Spleen (tissue), 11 donors: ENCODE measurements at regions not wholly inside any gene's neighbourhood (a gene's known extent, or its start where the extent isn't known, plus 50 kb on each side); places are given as distances from the start of the nearest gene placed in this dataset.

Experiments used
- DNase-seq: peaks from one replicate; pipeline ENCODE4 v3.0.0-alpha.2; 2020
- H3K27ac ChIP-seq, 8 donors: fragments of 200-600 bp; sonication (generic) in 7 of 8; 1 replicate in 4 of 8; 2 replicates in 4 of 8; pipeline versions ENCODE4 v1.5.0 to v1.8.0; 2016 to 2021; ENCODE audit warnings: inconsistent platforms in 4 of 8, mild to moderate bottlenecking in 4 of 8, moderate library complexity in 1 of 8
- H3K27me3 ChIP-seq, 7 donors: fragments of 200-600 bp; sonication (generic) in 6 of 7; replicated peaks in 1 of 7; 1 replicate in 4 of 7; 2 replicates in 3 of 7; pipeline versions ENCODE4 v1.5.0 to v1.8.0; 2016 to 2021; ENCODE audit warnings: inconsistent platforms in 3 of 7, mild to moderate bottlenecking in 1 of 7
- H3K36me3 ChIP-seq, 6 donors: fragments of 200-600 bp; sonication (generic) in 5 of 6; 1 replicate in 4 of 6; 2 replicates in 2 of 6; pipeline versions ENCODE4 v1.5.0 to v1.8.0; 2016 to 2021; ENCODE audit warnings: inconsistent platforms in 2 of 6
- H3K4me1 ChIP-seq, 6 donors: fragments of 200-600 bp; sonication (generic) in 5 of 6; 1 replicate in 3 of 6; 2 replicates in 3 of 6; pipeline versions ENCODE4 v1.5.0 to v1.8.0; 2016 to 2021; ENCODE audit warnings: inconsistent platforms in 3 of 6
- H3K4me3 ChIP-seq, 8 donors: fragments of 200-600 bp; sonication (generic) in 7 of 8; 1 replicate in 4 of 8; 2 replicates in 4 of 8; pipeline versions ENCODE4 v1.5.0 to v1.8.0; 2016 to 2021; ENCODE audit warnings: inconsistent platforms in 4 of 8, mild to moderate bottlenecking in 4 of 8, moderate library complexity in 2 of 8
- H3K9me3 ChIP-seq, 8 donors: fragments of 200-600 bp; sonication (generic) in 7 of 8; 1 replicate in 4 of 8; 2 replicates in 4 of 8; pipeline versions ENCODE4 v1.5.0 to v1.8.0; 2016 to 2021; ENCODE audit warnings: inconsistent platforms in 4 of 8
- CTCF ChIP-seq, 11 experiments: fragments of 200-600 bp in 7 of 11; fragments of 450-650 bp in 4 of 11; sonication (generic) in 4 of 11; IDR thresholded peaks in 8 of 11; conservative IDR thresholded peaks in 3 of 11; 1 replicate in 7 of 11; 2 replicates in 4 of 11; pipeline versions ENCODE4 v1.4.0 to v1.8.0; 2016 to 2021; ENCODE audit warnings: antibody characterized with exemption in 11 of 11, inconsistent platforms in 4 of 11, mild to moderate bottlenecking in 1 of 11
- POLR2A ChIP-seq, 3 donors: fragments of 450-650 bp; IDR thresholded peaks; one replicate each; pipeline ENCODE4 v1.5.1; 2017; ENCODE audit warnings: antibody characterized with exemption in 3 of 3, mild to moderate bottlenecking in 1 of 3
- POLR2AphosphoS5 ChIP-seq, 3 donors: sonication (generic); formaldehyde crosslinking; IDR thresholded peaks; one replicate each; pipeline ENCODE4 v1.5.1; 2017; ENCODE audit warnings: antibody characterized with exemption in 3 of 3
- WGBS, 5 donors: extraction: QIAGEN DNeasy Blood & Tissue Kit in 3 of 5; methylation state at CpG; one replicate each; pipeline versions ENCODE4 v1.1.5 to v1.1.7; 2013 to 2018; 5-methylcytosine and 5-hydroxymethylcytosine counted together
- intact Hi-C: fragments of 100-400 bp; cut with DNase I; formaldehyde crosslinking; loops from one replicate; pipeline ENCODE4 v1.15.0; 2023; ENCODE audit warnings: low total_unique reads
- donor health status: healthy with polysubstance abuse.
- donor health status: DM: no; HTN: no; CAD: no; lungs with moderate emphysema.
- donor health status: DM: no; HTN: no; CAD: no.
- donor health status: Bipolar disorder and iron deficiency.
- donor health status: healthy.
- donor health status: DM: no; HTN: no; CAD: no.
- donor health status: DM: yes; HTN: yes; CAD: no.

- no peak for TF ChIP-seq CTCF (IDR thresholded peaks at IDR 0.05 in 8 of 11, conservative IDR thresholded peaks at IDR 0.05 in 3 of 11)
- TF ChIP-seq POLR2AphosphoS5 (IDR thresholded peaks at IDR 0.05) = no peak
- TF ChIP-seq POLR2A (IDR thresholded peaks at IDR 0.05) = no peak
- 27 to 37% (median 35%) methylated on average over 13 of the region's 13 CpGs for WGBS, 5 donors
- Histone ChIP-seq H3K36me3 (no peaks in the 10 kb centered on the region), H3K27ac (peak overlapping the region in 1 of 8 donors; percentile 40), H3K4me3 (no peak overlapping the region), H3K9me3 (peaks cover 0 to 12% (median 2%) of the 10 kb centered on the region in 8 donors), H3K4me1 (no peaks in the 10 kb centered on the region), H3K27me3 (no peaks in the 10 kb centered on the region)
- intact Hi-C loops = no loop called here
- no peak for DNase-seq
Observed at GRCh38 chr6:121932076-121932991, 467.1 kb upstream of the HSF2 start.

GRCh38 chr6:121934451-121934850 lies 465.0 kb upstream of the HSF2 start:
- no peak for TF ChIP-seq POLR2AphosphoS5 (IDR thresholded peaks at IDR 0.05)
- TF ChIP-seq POLR2A (IDR thresholded peaks at IDR 0.05) = no peak
- no peak for TF ChIP-seq CTCF (IDR thresholded peaks at IDR 0.05 in 8 of 11, conservative IDR thresholded peaks at IDR 0.05 in 3 of 11)
- Histone ChIP-seq H3K4me3 (no peak overlapping the region), H3K9me3 (peaks cover 0 to 25% (median 12%) of the 10 kb centered on the region in 8 donors), H3K27ac (no peak overlapping the region), H3K27me3 (no peaks in the 10 kb centered on the region), H3K36me3 (no peaks in the 10 kb centered on the region), H3K4me1 (no peaks in the 10 kb centered on the region)
- intact Hi-C loops = no loop called here
- DNase-seq = no peak
- WGBS, 5 donors = 63 to 73% (median 70%) methylated on average over 2 of the region's 2 CpGs

GRCh38 chr6:121940728-121941127 lies 458.7 kb upstream of the HSF2 start:
- H3K4me1 ChIP-seq = no peaks in the 10 kb centered on the region
- 80 to 89% (median 85%) methylated on average over 2 of the region's 2 CpGs for WGBS, 5 donors

More at GRCh38 chr6:121940728-121941127, 458.7 kb upstream of the HSF2 start:
- Histone ChIP-seq H3K36me3 (no peaks in the 10 kb centered on the region), H3K9me3 (peaks cover 0 to 31% (median 18%) of the 10 kb centered on the region in 8 donors), H3K27ac (no peak overlapping the region), H3K27me3 (no peaks in the 10 kb centered on the region), H3K4me3 (no peak overlapping the region)
- intact Hi-C loops = no loop called here
- no peak for DNase-seq
- no peak for TF ChIP-seq POLR2AphosphoS5 (IDR thresholded peaks at IDR 0.05)
- no peak for TF ChIP-seq CTCF (IDR thresholded peaks at IDR 0.05 in 8 of 11, conservative IDR thresholded peaks at IDR 0.05 in 3 of 11)
- TF ChIP-seq POLR2A (IDR thresholded peaks at IDR 0.05) = no peak
